Epithelial cell of proximal tubule (primary cell): ENCODE measurements at regions not wholly inside any gene's neighbourhood (a gene's known extent, or its start where the extent isn't known, plus 50 kb on each side); places are given as distances from the start of the nearest gene placed in this dataset.
"Not testable (repeated sequence)": the region's sequence is repeated elsewhere in the genome, so short reads cannot be mapped to it uniquely, and the experiment has no call there.

Source experiments
- DNase-seq: peaks from one replicate; pipeline ENCODE4 v3.0.0-alpha.2; 2011; ENCODE audit warnings: low read depth
- H3K4me3 ChIP-seq: 2 replicates; pipeline ENCODE4 v1.5.1; 2011; ENCODE audit warnings: low read depth, mild to moderate bottlenecking, low read length
- TF ChIP-seq, protein P1 (sequence below): conservative IDR thresholded peaks from 2 replicates; pipeline ENCODE4 v1.5.1; 2012; ENCODE audit warnings: low read depth, mild to moderate bottlenecking, low read length

DNA sequence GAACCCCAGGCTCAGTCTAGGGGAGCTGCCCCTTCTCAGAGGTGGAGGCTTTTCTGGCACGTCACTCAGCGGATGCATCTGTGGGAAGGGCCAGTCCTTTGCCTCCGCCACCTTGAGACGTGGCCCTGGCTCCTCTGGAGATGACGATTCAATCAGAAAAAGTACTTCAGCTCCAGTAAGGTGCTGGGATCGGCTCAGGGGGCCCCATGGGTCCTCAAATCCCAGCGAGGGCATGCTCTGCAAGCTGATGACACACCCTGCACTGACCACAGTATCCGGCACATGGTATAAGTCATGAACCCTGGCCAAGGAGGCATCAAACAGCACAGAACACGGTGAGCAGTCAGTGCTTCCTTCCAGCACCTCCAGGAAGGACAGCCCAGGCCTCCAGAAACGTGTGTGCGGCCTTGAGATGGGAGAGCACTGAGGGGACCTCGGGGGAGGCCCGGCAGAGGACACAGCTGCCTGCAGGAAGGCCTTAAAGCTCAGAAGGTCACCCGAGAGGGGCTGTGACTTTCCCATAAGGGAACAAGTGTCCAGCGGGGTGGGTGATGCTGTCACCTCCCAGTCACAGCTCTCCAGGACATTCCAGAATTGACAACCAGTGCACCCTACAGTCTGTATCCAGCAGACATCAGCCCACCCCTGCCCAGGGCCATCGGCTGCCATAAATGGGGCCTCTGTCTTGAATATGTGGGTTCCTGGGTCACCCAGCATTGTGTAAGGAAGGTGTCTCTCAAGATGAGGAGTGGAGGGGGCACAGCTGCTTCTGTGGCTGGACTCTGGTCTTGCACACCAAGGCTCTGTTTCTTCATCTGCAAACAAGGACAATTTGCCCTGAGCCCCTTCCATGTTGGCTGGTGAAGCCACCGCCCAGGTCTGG, 205.8 kb downstream of the NDUFA10 start:
- H3K4me3 ChIP-seq: no peak overlapping the region
- TF ChIP-seq, protein P1, sequence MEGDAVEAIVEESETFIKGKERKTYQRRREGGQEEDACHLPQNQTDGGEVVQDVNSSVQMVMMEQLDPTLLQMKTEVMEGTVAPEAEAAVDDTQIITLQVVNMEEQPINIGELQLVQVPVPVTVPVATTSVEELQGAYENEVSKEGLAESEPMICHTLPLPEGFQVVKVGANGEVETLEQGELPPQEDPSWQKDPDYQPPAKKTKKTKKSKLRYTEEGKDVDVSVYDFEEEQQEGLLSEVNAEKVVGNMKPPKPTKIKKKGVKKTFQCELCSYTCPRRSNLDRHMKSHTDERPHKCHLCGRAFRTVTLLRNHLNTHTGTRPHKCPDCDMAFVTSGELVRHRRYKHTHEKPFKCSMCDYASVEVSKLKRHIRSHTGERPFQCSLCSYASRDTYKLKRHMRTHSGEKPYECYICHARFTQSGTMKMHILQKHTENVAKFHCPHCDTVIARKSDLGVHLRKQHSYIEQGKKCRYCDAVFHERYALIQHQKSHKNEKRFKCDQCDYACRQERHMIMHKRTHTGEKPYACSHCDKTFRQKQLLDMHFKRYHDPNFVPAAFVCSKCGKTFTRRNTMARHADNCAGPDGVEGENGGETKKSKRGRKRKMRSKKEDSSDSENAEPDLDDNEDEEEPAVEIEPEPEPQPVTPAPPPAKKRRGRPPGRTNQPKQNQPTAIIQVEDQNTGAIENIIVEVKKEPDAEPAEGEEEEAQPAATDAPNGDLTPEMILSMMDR: no peak
- DNase-seq: no peak

- no peak for DNase-seq
- TF ChIP-seq, protein P1: no peak
These were observed 206.6 kb downstream of the NDUFA10 start for GRCh38 chr2:239818531-239819011.

DNA sequence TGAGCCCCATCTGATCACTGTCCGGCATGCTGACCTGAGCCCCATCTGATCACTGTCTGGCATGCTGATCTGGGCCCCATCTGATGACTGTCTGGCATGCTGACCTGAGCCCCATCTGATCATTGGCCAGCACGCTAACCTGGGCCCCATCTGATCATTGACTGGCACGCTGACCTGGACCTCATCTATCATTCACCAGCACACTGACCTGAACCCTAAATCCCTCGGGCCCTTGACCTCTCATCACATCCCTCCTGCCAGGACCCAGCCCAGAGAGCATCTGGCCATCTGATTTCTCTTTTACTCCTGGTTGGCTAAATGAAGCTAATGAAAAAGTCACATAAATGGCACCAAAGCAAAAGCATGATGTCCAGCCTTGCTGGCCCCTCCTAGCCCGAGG, 207.1 kb downstream of the NDUFA10 start:
- TF ChIP-seq, protein P1: no peak
- no peak overlapping the region for H3K4me3 ChIP-seq
- DNase-seq: no peak

More at GRCh38 chr2:239818531-239819011, 206.6 kb downstream of the NDUFA10 start:
- no peak overlapping the region for H3K4me3 ChIP-seq

GRCh38 chr2:239817468-239818031, 207.6 kb downstream of the NDUFA10 start:
- not testable (repeated sequence) for H3K4me3 ChIP-seq, DNase-seq

DNA sequence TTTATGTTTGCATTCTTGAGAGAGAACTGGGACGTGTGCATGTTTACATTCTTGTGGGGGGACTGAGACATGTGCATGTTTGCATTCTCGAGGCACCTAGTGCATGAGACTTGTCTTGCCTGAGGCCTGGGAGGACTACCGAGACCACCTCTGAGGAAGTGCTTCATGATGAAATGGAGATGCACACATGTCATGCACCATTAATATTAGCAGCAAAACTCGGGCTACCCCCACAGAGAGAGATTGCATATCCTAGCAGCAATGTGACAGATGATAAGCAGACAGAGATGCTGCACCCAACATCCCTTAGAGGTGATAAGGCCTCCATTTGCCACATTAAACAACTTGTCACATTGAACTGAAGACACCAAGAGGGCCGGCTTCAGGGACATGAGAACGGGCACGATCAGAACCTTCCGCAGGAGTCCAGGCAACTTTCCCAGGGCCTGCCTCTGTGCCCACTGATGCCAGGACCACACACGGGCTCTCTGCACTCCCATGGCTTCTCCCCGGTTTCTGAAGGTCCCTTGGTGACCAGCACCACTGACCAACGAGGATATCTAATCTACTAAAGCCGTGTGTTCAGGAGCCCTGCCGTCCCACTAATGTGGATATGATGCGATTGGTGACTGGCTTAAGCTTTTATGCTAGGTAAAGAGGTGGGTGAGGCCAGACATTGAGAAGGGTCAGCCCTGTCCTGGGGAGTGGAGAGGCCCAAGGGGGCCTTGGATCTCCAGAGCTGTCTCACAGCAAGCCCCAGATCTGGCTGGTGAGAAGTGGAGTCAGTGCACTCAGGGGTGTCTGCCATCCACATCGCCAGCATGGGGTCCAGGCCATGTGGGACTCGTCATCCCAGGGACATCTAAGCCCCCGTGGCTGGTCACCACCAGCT, 208.3 kb downstream of the NDUFA10 start:
- H3K4me3 ChIP-seq: no peak overlapping the region
- DNase-seq: no peak
- TF ChIP-seq, protein P1: no peak

DNA sequence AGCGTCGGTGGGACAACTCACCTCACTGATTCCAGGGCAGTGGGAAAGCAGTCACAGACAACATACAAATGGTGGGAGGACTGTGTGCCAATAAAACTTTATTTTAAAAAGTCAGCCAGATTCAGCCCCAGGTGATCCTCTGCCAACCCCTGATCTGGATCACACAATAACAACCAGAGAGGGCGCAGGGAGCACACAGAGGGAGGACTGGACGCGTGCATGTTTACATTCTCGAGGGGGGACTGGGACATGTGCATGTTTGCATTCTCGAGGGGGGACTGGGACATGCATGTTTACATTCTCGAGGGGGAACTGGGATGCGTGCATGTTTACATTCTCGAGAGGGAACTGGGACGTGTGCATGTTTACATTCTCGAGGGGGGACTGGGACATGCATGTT, 209.5 kb downstream of the NDUFA10 start:
- no peak for DNase-seq
- H3K4me3 ChIP-seq: no peak overlapping the region
- TF ChIP-seq, protein P1: no peak

- TF ChIP-seq, protein P1: no peak
- no peak for DNase-seq
These were observed 210.1 kb downstream of the NDUFA10 start for GRCh38 chr2:239814861-239815601.

More at GRCh38 chr2:239814861-239815601, 210.1 kb downstream of the NDUFA10 start:
- no peak overlapping the region for H3K4me3 ChIP-seq
